ENCODE measurements at regions not wholly inside any gene's neighbourhood (a gene's known extent, or its start where the extent isn't known, plus 50 kb on each side); places are given as distances from the start of the nearest gene placed in this dataset.

DNA sequence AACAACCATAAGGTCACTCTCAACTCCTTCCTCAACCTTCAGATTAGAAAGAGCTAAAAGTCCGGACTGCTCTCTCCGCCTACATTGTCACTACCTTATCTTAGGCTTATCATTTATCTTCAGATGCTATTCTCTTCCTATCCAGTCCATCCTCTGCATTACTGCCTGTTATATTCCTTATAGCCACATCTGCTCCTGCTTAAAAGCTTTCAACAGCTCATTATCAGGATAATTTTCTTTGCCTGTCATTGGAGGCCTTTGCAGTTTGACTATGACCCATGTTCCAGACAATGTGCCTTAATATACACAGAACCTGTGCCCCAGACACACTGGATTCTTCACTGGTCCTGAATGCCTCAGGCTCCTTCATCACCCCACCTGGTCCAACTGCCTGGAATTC, 184.1 kb upstream of the SETMAR start:
- TF ChIP-seq POLR2A (IDR thresholded peaks at IDR 0.05) (no peak), EP300 (IDR thresholded peaks at IDR 0.05) (no peak)
- TF ChIP-seq, protein P1, sequence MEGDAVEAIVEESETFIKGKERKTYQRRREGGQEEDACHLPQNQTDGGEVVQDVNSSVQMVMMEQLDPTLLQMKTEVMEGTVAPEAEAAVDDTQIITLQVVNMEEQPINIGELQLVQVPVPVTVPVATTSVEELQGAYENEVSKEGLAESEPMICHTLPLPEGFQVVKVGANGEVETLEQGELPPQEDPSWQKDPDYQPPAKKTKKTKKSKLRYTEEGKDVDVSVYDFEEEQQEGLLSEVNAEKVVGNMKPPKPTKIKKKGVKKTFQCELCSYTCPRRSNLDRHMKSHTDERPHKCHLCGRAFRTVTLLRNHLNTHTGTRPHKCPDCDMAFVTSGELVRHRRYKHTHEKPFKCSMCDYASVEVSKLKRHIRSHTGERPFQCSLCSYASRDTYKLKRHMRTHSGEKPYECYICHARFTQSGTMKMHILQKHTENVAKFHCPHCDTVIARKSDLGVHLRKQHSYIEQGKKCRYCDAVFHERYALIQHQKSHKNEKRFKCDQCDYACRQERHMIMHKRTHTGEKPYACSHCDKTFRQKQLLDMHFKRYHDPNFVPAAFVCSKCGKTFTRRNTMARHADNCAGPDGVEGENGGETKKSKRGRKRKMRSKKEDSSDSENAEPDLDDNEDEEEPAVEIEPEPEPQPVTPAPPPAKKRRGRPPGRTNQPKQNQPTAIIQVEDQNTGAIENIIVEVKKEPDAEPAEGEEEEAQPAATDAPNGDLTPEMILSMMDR (IDR thresholded peaks at IDR 0.05) = no peak

Data from tibial nerve (tissue), 4 donors.